ENCODE measurements at regions not wholly inside any gene's neighbourhood (a gene's known extent, or its start where the extent isn't known, plus 50 kb on each side); places are given as distances from the start of the nearest gene placed in this dataset.

DNA sequence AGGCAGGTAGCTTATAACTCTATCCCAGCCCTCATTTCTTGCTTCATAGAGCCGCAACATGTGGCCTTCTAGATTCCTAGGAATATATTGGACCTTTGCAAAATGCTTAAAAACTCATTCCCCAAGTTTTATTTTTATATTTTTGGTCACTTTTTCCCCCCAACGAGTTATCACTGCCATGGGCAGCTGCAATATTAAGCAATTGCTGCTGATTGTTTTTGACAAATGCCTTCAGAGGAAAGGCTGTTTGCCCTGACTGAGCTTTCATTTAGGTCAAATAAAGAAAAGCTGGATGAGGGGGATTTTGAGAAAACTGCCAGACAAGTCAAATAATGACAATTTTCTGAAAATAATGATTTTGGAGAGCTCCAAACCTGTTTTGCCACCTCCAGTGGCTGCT, 976.9 kb upstream of the MBL2 start:
- intact Hi-C loops (cut with DNase I; ENCODE audit: low total_unique reads) = no loop called here
- no peak for DNase-seq
- H3K9me3 ChIP-seq = peaks cover 0 to 45% (median 25%) of the 10 kb centered on the region in 8 donors
- WGBS, 5 donors = 70 to 74% (median 72%) methylated on average over 2 of the region's 2 CpGs
- no peak overlapping the region for H3K4me3 ChIP-seq
- no peak overlapping the region for H3K27ac ChIP-seq
- no peaks in the 10 kb centered on the region for H3K4me1 ChIP-seq
- H3K27me3 ChIP-seq (replicated peaks in 1 of 7) = no peaks in the 10 kb centered on the region
- H3K36me3 ChIP-seq = no peaks in the 10 kb centered on the region
- TF ChIP-seq POLR2A (IDR thresholded peaks at IDR 0.05) = no peak
- TF ChIP-seq, protein P1, sequence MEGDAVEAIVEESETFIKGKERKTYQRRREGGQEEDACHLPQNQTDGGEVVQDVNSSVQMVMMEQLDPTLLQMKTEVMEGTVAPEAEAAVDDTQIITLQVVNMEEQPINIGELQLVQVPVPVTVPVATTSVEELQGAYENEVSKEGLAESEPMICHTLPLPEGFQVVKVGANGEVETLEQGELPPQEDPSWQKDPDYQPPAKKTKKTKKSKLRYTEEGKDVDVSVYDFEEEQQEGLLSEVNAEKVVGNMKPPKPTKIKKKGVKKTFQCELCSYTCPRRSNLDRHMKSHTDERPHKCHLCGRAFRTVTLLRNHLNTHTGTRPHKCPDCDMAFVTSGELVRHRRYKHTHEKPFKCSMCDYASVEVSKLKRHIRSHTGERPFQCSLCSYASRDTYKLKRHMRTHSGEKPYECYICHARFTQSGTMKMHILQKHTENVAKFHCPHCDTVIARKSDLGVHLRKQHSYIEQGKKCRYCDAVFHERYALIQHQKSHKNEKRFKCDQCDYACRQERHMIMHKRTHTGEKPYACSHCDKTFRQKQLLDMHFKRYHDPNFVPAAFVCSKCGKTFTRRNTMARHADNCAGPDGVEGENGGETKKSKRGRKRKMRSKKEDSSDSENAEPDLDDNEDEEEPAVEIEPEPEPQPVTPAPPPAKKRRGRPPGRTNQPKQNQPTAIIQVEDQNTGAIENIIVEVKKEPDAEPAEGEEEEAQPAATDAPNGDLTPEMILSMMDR (IDR thresholded peaks at IDR 0.05 in 8 of 11, conservative IDR thresholded peaks at IDR 0.05 in 3 of 11) = no peak

DNA sequence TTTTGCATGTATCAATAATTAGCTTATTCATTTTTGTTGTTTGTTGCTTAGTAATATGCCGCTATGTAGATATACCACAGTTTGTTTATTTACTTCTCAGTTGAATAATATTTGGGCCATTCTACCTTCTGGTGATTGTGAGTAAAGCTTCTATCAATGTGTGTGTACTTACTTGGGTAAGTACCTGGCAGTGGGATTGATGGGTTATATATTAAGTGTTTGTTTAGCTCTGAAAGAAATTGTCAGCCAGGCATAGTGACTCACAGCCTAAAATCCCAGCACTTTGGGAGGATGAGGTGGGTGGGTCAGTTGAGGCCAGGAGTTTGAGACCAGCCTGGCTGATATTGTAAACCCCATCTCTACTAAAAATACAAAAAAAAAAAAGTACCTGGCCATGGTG, 975.7 kb upstream of the MBL2 start:
- no peak for DNase-seq
- no peaks in the 10 kb centered on the region for H3K27me3 ChIP-seq (replicated peaks in 1 of 7)
- H3K36me3 ChIP-seq = no peaks in the 10 kb centered on the region
- H3K4me3 ChIP-seq = no peak overlapping the region
- no peak overlapping the region for H3K27ac ChIP-seq
- TF ChIP-seq POLR2A (IDR thresholded peaks at IDR 0.05) (no peak), POLR2AphosphoS5 (IDR thresholded peaks at IDR 0.05) (no peak)
- TF ChIP-seq, protein P1 (IDR thresholded peaks at IDR 0.05 in 8 of 11, conservative IDR thresholded peaks at IDR 0.05 in 3 of 11) = no peak
- intact Hi-C loops (cut with DNase I; ENCODE audit: low total_unique reads) = no loop called here
- WGBS, 5 donors = 83 to 98% (median 95%) methylated on average over 1 of the region's 1 CpG
- H3K4me1 ChIP-seq = no peaks in the 10 kb centered on the region
- H3K9me3 ChIP-seq = peaks cover 0 to 56% (median 28%) of the 10 kb centered on the region in 8 donors

DNA sequence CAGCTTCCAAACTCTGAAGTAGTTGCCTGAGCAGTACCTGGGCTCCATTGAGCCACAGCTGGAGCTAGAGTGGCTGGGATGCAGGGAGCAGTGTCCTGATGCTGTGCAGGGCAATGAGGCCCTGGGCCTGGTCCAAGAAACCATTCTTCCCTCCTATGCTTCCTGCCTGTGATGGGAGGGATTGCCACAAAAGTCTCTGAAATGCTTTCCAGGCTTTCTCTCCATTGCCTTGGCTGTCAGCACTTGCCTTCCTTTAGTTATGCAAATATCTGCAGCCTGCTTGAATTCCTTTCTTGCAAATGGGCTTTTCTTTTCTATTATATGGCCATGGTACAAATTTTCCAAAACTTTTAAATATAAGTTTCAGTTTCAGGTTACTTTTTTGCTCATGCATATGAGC, 972.2 kb upstream of the MBL2 start:
- no peak overlapping the region for H3K27ac ChIP-seq
- no peaks in the 10 kb centered on the region for H3K27me3 ChIP-seq (replicated peaks in 1 of 7)
- intact Hi-C loops (cut with DNase I; ENCODE audit: low total_unique reads) = no loop called here
- no peak overlapping the region for H3K4me3 ChIP-seq
- TF ChIP-seq, protein P1 (IDR thresholded peaks at IDR 0.05 in 8 of 11, conservative IDR thresholded peaks at IDR 0.05 in 3 of 11) = no peak
- TF ChIP-seq POLR2AphosphoS5 (IDR thresholded peaks at IDR 0.05) = no peak
- H3K9me3 ChIP-seq = peaks cover 0 to 48% (median 23%) of the 10 kb centered on the region in 8 donors
- H3K36me3 ChIP-seq = no peaks in the 10 kb centered on the region
- no peak for DNase-seq
- H3K4me1 ChIP-seq = no peaks in the 10 kb centered on the region

DNA sequence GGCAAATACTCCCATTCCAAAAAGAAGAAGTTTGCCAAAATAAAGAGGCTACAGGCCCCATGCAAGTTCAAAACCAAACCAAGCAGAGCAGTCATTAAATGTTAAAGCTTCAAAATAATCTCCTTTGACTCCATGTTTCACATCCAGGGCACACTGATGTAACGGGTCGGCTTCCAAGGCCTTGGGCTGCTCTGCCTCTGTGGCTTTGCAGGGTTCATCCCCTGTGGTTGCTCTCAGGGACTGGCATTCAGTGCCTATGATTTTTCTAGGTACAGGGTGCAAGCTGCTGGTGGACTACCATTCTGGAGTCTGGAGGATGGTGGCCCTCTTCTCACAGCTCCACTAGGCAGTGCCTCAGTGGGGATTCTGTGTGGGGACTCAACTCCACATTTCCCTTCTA, 971.6 kb upstream of the MBL2 start:
- Histone ChIP-seq H3K4me3 (no peak overlapping the region), H3K4me1 (no peaks in the 10 kb centered on the region), H3K27me3 (replicated peaks in 1 of 7) (no peaks in the 10 kb centered on the region), H3K27ac (no peak overlapping the region), H3K36me3 (no peaks in the 10 kb centered on the region), H3K9me3 (peaks cover 0 to 42% (median 17%) of the 10 kb centered on the region in 8 donors)
- 85 to 100% (median 91%) methylated on average over 2 of the region's 2 CpGs for WGBS, 5 donors
- no peak for DNase-seq
- intact Hi-C loops (cut with DNase I; ENCODE audit: low total_unique reads) = no loop called here
- TF ChIP-seq POLR2AphosphoS5 (IDR thresholded peaks at IDR 0.05) = no peak
- TF ChIP-seq POLR2A (IDR thresholded peaks at IDR 0.05) = no peak
- TF ChIP-seq, protein P1 (IDR thresholded peaks at IDR 0.05 in 8 of 11, conservative IDR thresholded peaks at IDR 0.05 in 3 of 11) = no peak
